Renal pelvis (tissue), 1 donor: ENCODE measurements at regions not wholly inside any gene's neighbourhood (a gene's known extent, or its start where the extent isn't known, plus 50 kb on each side); places are given as distances from the start of the nearest gene placed in this dataset.

ENCODE experiments used
- DNase-seq: peaks from one replicate; pipeline ENCODE4 v3.0.0-alpha.2; 2013

GRCh38 chr11:130775306-130776060 is 140.8 kb downstream of the SNX19 start:
- DNase-seq, result no peak

- no peak for DNase-seq
These were observed 140.2 kb downstream of the SNX19 start for GRCh38 chr11:130776061-130776419.

- DNase-seq, result no peak
These were observed 138.3 kb downstream of the SNX19 start for GRCh38 chr11:130778026-130778425.

GRCh38 chr11:130778705-130779104 is 137.6 kb downstream of the SNX19 start:
- no peak for DNase-seq

- DNase-seq, result no peak
These were observed 137.0 kb downstream of the SNX19 start for GRCh38 chr11:130779267-130779666.

- no peak for DNase-seq
These were observed 136.3 kb downstream of the SNX19 start for GRCh38 chr11:130779943-130780342.

GRCh38 chr11:130780437-130780836 is 135.8 kb downstream of the SNX19 start:
- DNase-seq, result no peak

- DNase-seq, result no peak
These were observed 134.3 kb downstream of the SNX19 start for GRCh38 chr11:130781931-130782330.

GRCh38 chr11:130782361-130783222 is 133.7 kb downstream of the SNX19 start:
- DNase-seq, result peak; percentile 30

GRCh38 chr11:130783323-130783722 is 133.0 kb downstream of the SNX19 start:
- no peak for DNase-seq

- DNase-seq, result no peak
These were observed 130.7 kb downstream of the SNX19 start for GRCh38 chr11:130785380-130786116.

GRCh38 chr11:130786586-130786985 is 129.7 kb downstream of the SNX19 start:
- no peak for DNase-seq

- DNase-seq, result no peak
These were observed 129.1 kb downstream of the SNX19 start for GRCh38 chr11:130787092-130787616.

GRCh38 chr11:130787973-130788570 is 128.2 kb downstream of the SNX19 start:
- DNase-seq, result no peak

GRCh38 chr11:130789056-130789640 is 127.1 kb downstream of the SNX19 start:
- no peak for DNase-seq

GRCh38 chr11:130790689-130791088 is 125.6 kb downstream of the SNX19 start:
- DNase-seq, result no peak

GRCh38 chr11:130792772-130793171 is 123.5 kb downstream of the SNX19 start:
- no peak for DNase-seq

GRCh38 chr11:130796828-130797227 is 119.5 kb downstream of the SNX19 start:
- no peak for DNase-seq

GRCh38 chr11:130798280-130798679 is 118.0 kb downstream of the SNX19 start:
- no peak for DNase-seq

GRCh38 chr11:130798801-130799200 is 117.5 kb downstream of the SNX19 start:
- no peak for DNase-seq

GRCh38 chr11:130801333-130802122 is 114.8 kb downstream of the SNX19 start:
- DNase-seq, result peak; percentile 87
